HuH-7 (cell line): ENCODE measurements at regions not wholly inside any gene's neighbourhood (a gene's known extent, or its start where the extent isn't known, plus 50 kb on each side); places are given as distances from the start of the nearest gene placed in this dataset.
"Not testable (repeated sequence)": the region's sequence is repeated elsewhere in the genome, so short reads cannot be mapped to it uniquely, and the experiment has no call there.

Experiments used
- DNase-seq: peaks from one replicate; pipeline ENCODE4 v3.0.0; 2011; ENCODE audit warnings: low spot score

DNA sequence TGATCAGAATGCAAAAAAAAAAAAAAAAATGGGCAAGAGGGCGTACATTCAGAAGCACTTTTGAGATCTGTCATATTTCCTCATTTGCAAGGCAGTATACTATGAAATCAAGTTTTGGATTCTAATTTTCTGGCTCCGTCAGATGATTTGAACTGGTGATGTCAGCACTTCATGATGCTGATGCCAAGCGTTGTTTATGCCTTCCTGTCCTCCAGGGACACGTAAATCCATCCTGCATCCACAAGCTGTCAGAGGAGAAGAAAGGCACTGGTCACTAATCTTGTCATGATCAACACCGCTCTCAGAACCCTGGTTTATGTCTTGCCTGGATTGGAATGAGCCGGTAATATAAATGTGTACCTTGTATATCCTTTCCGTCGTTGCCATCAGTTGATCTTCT is 152.1 kb upstream of the EPHA3 start:
- no peak for DNase-seq

DNA sequence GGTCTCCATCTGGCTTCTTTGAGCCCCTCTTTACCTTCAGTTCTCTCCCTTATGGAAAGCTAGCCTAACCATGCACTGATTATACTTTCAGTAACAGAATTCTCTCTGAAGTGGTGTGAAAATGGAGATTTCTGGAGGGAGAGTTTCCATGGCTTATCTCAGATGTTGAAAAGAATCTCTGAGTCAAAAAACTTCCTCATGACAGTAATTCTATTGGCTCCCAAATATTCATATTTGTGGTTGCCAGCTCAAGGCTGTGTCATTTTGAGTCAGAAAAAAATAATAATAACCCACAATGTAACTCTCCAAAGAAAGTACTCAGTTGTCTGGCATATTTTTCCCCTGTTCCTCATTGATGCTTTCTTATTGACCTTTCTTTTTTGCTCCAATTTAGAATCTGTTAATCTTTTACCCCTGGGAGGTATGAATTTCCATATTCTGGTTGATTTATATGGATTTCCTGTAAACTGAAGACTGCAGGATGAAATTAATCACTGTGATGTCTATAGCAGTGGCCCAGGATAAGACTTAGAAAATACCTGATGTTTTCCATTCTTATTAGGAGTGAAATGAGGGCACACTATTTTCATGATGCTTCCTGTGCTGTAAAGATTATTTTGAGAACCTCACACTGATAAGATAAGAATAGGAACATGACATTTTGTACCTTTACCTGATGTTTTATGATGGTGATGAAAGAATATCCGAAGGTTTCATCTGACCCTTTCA is 149.5 kb upstream of the EPHA3 start:
- DNase-seq, result no peak

DNA sequence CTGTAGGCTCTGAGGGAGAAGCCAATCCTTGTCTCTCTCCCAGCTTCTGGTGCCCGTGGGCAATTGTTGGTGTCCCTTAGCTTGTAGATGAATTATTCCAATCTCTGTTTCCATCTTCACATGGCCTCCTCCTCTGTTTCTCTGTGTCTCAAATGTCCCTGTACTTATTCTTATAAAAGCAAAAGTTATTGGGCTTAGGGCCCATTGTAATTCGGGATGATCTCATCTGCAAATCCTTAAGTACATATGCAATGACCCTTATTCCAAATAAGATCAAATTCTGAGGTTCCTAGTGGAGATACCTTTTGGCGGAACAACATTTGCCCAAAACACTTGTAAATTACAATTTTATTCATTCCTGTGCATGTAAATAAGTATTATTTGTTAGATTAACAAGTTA is 147.4 kb upstream of the EPHA3 start:
- DNase-seq, result no peak

DNA sequence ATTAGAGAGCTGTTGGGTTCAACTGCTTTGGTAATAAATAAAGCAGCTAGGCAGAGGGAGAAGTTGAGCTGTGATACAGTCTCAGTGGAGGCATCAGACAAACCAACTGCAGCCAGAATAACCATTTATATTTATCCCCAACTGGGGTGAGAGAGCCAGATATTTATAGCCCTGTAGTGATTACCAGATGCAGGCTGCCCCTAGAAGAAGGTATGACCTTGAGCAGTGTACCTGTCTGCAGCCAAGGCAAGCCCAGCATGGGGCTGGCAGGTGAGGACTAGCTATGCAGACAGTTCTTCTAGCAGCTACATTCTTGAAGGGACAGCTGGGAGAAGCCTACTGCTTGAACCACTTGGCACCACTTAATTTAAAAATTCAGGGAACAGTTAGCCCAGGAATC is 144.4 kb upstream of the EPHA3 start:
- no peak for DNase-seq

DNA sequence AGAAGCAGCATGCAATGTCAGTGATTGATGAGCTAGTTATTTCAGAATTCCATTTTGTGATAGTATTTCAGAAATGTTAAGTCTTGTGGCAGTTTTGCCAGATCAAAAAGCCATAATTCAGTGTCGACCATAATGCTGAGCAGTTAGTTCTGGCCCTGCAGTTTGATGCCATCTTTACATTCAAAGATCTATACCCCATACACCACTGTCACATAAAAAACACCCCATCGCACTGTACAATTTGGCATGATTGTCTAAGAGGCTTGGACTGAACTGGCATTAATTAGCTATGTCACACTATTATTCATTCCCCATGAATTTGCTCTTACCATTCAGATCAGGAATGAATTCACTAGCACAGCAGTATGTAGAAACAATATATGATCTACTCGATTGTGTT is 127.7 kb upstream of the EPHA3 start:
- DNase-seq, result no peak

DNA sequence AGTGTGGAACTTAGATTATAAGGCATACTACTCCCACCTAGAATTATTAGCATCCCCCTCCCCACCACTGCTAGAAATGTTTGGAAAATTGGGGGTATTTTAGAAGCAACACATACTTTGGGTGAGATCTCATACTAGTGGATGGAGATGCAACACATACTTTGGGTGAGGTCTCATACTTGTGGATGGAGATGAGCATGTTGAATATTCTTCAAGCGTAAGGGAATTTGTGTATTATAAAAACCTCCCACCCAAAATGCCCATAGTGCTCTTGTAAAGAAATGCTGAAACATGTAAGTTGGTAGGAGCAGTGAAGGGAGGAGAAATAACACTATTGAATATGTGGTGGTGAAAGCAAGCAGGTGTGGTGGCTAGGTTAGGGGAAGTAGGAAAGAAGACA is 124.0 kb upstream of the EPHA3 start:
- no peak for DNase-seq

DNA sequence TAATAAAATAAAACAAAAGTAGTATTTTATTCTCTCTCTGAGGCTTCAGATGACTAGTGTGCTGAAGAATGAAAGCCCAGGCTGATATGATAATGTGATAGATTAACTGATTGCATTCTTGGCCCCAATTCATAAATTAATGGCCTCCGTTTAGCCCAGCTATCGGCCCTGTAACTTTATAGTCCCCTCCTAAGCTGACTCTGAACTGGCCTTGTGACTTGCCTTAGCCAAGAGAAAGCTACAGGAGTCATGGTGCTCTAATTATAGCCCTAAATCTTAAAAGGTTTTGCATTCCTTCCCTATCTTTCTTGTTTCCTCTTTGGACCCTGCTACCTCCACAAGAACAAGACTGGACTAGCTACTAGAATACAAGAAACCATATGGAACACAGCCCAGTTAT is 123.2 kb upstream of the EPHA3 start:
- no peak for DNase-seq

DNA sequence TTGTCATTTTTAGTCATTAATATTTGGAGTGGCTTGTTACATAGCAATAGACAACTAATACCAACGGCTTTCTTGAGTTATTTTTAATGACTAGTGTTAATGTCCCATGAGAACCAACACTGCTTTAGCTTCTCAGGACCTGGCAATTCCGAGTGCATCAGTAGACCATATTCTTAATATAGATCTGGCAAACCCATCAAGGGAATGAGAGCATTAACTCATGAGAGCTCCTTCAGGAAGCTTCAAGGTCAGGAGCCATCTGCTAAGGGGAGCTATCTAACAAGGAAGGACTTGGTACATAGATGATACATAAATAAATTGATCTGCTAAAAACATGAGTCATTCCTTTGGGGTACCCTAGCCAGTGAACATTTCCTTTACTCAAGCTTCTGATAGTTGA is 122.6 kb upstream of the EPHA3 start:
- DNase-seq, result no peak

DNA sequence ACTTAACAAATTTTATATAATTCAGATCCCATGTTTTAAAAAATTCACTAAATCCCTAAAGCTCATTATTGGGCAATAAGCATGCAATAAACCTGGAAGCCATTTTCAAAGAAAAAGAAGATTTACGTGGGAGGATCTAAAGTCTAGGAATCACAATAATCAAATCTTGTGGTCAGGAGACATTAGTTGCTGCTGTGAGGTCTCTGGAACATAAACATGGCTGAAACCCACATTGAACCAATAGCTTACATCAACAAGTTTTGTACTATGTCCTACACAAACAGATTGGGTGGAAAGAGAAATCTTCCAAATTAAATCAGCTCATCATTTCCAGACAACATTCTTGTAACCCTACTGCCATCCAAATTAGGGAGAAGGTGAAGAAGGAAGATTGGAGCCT is 121.9 kb upstream of the EPHA3 start:
- no peak for DNase-seq

DNA sequence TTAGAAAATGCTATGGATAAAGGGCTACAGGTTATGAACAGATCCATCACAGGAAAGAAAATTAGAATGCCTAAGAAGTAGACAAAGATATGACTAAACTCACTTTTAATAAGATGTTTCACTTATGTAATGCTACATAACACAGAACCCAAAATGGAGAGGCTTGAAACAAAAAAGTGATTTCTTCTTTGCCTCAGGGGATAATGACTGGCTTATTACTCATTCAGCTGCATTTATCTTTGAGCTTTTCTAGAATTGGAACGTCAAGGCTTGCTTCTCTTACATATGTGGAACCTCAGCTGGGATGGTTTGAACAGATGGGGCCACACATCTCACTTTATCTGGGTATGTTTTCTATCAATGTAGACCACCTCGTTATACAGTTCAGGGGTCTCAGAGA is 120.6 kb upstream of the EPHA3 start:
- DNase-seq, result no peak

DNA sequence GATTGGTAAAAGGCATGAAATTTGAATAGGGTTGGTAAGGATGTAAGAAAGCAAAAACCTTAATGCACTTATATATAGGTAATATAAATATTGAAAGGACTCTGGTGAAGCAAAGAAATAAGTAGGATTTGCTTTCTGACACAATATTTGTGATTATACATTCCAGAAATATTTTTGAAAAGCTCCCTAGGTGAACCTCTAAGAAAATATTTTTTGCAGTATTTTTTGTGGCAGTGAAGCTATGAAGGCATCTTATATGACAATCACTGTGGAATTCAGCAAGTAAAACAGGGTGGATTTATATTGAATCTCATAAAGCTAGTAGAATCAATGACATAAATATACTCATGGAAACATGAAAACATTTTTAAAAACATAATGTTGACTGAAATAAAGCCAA is 119.6 kb upstream of the EPHA3 start:
- no peak for DNase-seq

DNA sequence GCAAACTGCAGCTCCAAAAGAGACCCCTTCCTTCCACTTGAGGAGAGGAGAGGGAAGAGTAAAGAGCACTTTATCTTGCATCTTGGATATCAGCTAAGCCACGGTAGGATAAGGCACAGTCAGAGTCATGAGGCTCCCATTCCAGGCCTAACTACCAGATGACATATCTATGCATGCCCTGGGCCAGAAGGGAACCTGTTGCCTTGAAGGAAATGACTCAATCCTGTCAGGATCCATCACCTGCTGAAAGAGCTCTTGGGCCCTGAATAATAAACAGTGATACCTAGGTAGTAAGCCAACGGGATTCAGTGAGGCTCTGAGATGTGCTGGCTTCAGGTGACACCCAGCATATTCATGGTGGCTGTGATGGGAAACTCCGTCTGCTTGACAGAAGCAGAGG is 118.5 kb upstream of the EPHA3 start:
- no peak for DNase-seq

DNA sequence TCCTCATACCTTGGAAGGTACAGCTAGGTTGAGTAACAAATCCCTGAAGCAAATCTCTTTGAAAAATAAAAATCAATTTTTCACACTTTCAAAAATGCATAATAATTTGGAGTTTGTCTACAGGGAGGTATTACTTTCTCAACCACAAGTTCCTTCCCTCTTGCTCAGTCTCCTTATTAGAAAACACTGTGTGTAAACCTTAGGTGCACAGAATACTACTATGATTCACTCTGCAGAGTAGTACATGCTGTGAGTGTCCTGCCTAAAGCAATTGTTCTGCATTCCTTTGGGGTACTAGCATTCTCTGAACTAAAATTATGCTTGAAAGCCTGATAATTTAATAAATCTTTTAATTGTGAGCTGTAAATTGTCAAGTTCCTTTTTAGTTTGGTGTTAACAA is 115.9 kb upstream of the EPHA3 start:
- DNase-seq, result no peak

DNA sequence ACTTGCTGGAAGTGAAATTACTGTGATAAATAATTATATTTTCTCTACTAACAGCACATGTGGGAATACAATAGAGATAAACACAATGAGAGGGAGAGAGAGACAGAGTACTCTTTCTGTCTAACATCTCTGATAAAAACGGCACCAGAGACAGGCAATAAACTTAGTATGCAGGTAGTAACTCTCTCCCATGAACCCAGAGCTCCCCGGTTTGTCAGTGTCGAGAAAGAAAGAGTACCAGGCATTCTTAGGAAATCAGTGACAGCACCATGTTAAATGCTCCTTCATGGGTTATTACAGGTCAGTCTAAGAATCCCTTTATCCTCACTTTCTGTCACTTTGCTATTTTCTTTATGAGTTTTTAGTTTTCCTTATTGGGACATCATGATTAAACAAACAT is 110.7 kb upstream of the EPHA3 start:
- DNase-seq, result no peak

DNA sequence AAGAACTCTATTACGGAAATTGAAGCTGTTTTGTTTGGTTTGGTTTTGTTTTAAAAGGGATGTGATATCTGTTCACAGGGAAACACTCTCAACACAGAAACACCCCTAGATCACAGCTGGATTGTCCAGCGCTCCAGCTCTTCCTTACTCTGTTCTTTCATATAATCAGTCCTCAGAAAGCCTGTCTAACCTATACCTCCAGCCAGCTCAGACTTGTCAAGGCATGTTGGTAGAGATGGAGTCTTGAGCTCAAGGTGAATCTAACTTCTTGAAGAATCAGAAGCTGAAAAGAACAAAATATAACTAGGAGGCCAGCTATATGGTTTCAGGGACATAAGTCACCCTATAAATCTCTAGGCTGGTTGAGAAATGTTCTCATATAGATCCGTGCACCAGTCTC is 110.2 kb upstream of the EPHA3 start:
- DNase-seq, result no peak

DNA sequence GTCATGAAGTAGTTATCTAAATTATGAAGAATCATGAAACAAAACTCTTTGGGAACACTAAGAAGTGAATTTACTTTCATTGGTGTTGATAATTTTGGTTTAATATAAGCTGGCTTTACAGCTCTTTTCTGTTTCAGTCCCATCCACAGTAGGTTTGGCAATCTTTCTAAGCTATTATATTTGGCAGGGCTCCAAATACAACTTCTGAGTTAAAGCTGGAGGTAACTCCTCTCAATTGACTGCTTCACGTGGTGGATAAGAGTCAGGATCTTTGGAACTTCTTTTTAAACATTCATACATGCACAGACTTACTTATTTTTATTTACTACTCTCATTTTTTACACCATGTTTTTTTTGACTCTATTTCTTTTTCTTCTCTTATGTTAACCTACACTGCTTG is 106.5 kb upstream of the EPHA3 start:
- no peak for DNase-seq

DNA sequence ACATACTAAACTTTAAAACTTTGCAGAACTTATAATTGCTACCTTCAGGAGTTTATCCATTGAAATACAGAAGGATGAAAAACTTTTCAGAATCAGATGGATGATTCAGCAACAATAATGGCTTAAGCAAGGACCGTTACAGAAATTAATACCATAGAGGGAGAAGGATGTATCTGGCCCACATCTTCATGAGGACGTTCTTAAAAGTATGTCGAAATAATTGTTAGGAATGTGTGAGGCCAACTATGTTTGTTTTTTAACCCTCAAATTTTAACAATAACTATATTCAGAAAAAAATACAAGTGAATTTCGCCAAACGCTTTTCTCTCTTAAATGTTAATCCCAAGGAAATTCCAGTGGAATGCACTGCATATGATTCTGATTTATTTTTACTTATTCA is 105.2 kb upstream of the EPHA3 start:
- DNase-seq, result no peak

DNA sequence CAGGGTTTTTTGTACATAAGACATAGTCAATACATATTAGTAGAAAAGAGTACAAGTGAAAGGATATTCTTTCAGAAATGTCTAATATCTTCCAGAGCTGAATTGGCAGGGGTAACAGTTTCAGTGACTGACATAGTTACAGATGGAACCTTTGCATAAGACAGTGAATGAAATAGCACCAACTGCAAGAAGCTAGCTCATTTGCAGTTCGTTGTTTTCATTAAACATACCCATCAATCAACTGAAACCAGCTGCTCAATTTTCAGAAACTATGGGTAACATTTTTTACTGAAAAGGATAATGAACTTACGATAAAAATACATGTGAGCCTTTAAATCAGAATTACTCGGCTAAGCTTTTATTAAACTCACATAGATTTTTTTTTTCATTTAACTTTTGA is 93.9 kb upstream of the EPHA3 start:
- no peak for DNase-seq

DNA sequence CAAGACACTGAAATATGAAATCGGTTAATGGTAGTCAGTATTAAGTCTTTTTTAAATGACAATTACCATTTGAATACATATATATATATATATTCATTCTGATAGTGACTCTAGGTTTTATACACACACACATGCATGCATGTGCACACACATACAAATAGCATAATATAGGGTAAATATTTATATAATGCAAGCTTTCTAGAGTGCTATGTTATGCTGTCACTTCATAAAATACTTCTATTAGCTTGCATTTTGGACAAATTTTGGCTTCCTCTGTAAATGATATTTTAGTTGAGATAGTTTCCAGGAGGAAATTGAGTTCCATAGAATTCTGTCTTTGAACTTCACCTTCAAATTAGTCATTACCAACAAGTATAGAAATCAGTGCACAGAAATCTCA is 89.9 kb upstream of the EPHA3 start:
- DNase-seq, result no peak

DNA sequence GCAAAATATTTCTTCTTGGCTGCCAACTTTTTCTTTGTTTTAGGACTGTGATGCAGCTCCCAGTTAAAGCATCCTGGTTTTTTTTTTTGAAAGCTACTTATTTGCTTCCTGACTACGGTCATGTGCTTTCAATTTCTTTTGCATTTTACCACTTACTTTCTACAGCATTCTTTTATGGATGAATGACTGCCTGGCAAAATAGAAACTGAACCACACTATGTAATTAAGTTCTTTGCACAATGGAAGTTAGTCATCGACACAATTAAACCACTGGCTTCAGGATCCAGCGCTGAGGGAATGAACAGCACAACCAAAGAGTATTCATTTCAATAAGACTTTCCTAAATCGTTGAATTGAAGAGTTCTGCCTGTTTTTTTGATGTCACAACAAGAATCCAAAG is 82.2 kb upstream of the EPHA3 start:
- DNase-seq, result no peak

DNA sequence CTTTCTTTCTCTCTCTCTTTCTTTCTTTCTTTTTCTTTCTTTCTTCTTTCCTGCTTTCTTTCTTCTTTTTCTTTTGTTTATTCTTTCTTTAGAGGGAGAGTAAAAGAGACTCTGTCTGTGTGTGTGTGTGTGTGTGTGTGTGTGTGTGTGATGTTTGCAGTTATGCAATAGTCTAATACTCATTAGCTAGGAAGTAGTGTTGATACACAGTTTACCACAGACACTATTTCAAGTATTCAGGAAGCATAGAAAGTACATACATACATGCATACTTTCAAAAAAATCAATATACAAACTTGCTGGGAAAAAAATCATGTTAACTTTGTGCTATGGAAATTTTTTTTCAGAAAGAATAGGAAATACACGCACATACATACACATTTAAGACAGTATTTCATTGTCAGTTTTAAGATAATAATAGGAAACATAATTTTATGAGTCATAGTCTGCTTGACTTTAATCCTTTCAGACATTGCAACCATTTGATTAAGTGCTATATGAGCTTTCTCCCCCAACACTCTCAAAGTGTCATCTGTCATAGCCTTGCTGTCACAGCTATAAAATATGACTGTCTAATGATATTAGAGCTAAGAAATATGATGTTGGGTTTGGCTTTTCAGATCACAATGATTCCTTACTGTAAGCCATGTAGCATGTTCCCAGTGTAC is 74.9 kb upstream of the EPHA3 start:
- no peak for DNase-seq

DNA sequence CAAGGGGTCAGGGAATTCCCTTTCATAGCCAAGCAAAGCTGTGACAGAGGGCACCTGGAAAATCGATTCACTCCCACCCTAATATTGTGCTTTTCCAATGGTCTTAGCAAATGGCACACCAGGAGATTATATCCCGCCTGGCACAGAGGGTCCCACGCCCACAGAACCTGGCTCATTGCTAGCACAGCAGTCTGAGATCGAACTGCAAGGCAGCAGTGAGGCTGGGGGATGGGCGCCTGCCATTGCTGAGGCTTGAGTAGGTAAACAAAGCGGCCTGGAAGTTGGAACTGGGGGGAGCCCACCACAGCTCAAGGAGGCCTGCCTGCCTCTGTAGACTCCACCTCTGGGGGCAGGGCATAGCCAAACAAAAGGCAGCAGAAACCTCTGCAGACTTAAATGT is 72.7 kb upstream of the EPHA3 start:
- not testable (repeated sequence) for DNase-seq

DNA sequence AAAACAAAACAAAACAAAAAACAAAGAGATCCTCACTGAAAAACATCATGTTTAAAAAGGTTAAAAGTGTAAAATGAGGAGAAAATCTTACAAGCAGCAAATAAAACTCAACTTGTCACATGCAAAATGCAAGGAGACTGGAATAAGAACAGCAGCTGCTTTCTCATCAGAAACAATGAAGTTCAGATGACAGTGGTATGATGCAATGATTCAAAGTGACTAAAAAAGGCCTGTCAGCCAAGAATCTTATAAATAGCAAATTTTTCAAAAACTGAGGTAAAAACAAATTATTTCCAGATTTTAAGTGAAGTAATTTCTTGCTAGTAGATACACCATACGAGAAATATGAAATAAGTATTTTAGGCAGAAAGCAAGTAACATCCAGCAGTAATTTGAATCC is 68.6 kb upstream of the EPHA3 start:
- no peak for DNase-seq

DNA sequence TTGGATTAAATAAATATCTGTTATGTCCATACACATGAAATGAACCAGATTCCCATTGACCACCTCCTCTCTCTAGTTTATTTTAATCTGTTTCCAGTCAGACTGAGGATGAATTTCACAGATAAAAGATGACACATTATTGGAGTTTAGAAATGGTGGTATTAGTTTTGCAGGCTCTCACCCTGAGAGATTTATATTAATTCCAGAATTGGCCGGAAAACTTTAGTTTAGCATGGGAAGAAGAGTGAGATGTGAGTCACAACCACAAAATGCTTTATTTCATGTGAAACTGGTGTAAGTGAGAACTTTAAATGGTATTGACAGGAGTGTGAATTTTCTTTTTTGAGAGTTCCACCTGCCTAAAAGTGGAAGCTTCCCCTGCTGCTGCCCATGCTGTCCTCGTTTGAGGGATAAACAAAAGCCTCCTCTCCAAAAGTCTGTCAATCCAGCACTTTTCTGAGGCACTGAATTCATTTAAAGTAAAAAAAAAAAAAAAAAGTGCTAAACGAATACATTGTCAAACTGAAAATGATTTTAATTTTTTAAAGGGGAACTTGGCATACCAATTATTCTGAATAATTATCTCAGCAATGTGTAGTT is 65.1 kb upstream of the EPHA3 start:
- no peak for DNase-seq
